GM10248 (cell line): ENCODE measurements at regions not wholly inside any gene's neighbourhood (a gene's known extent, or its start where the extent isn't known, plus 50 kb on each side); places are given as distances from the start of the nearest gene placed in this dataset.

Source experiments
- CTCF ChIA-PET: fragments of 300-600 bp; sonication (Branson Sonifier 250); formaldehyde crosslinking; extraction: SDS; loops from one replicate; lab custom pipeline; 2021; ENCODE audit warnings: antibody characterized with exemption; lab: Yijun Ruan, JAX
- POLR2A ChIA-PET: fragments of 350-650 bp; sonication (Branson Sonifier 250); formaldehyde crosslinking; extraction: SDS; loops from one replicate; lab custom pipeline; 2020; ENCODE audit warnings: antibody characterized with exemption; lab: Yijun Ruan, JAX
- DNase-seq: peaks from one replicate; pipeline ENCODE4 v3.0.0; 2012; ENCODE audit errors: extremely low spot score
- CTCF ChIP-seq: IDR thresholded peaks from 2 replicates; pipeline ENCODE4 v1.5.1; 2012; ENCODE audit warnings: mild to moderate bottlenecking, low read depth; ENCODE audit errors: extremely low read depth, missing control alignments, control extremely low read depth

GRCh38 chr3:63067999-63068645 is 192.9 kb upstream of the CADPS start:
- POLR2A ChIA-PET = no interaction called here
- TF ChIP-seq CTCF = no peak
- peak; percentile 8 for DNase-seq
- CTCF ChIA-PET = no interaction called here

- no peak for TF ChIP-seq CTCF
- ChIA-PET POLR2A (interaction anchor here (0.6 to 0.7 kb wide), 2 partner anchors 21 to 809 kb away, joined by 5 to 7 read pairs; no protein-coding TSS in a partner anchor), CTCF (interaction anchor here (0.7 to 1.4 kb wide), 3 partner anchors 22 to 53 kb away, joined by 3 read pairs; no protein-coding TSS in a partner anchor)
- no peak for DNase-seq
These were observed 194.7 kb upstream of the CADPS start for GRCh38 chr3:63069806-63070475.

- TF ChIP-seq CTCF = no peak
- POLR2A ChIA-PET = no interaction called here
- DNase-seq = no peak
- CTCF ChIA-PET = interaction anchor here (0.7 to 1.4 kb wide), 2 partner anchors 46 to 53 kb away, joined by 3 read pairs; no protein-coding TSS in a partner anchor
These were observed 195.2 kb upstream of the CADPS start for GRCh38 chr3:63070476-63070810.

GRCh38 chr3:63076357-63076756 is 201.1 kb upstream of the CADPS start:
- POLR2A ChIA-PET = no interaction called here
- TF ChIP-seq CTCF = no peak
- DNase-seq = no peak
- CTCF ChIA-PET = no interaction called here

GRCh38 chr3:63086190-63086589 is 191.9 kb upstream of the SYNPR start:
- ChIA-PET CTCF (no interaction called here), POLR2A (no interaction called here)
- no peak for TF ChIP-seq CTCF
- DNase-seq = no peak

GRCh38 chr3:63089007-63089750 is 188.9 kb upstream of the SYNPR start:
- DNase-seq = no peak
- ChIA-PET POLR2A (no interaction called here), CTCF (no interaction called here)
- no peak for TF ChIP-seq CTCF
